ENCODE measurements at regions not wholly inside any gene's neighbourhood (a gene's known extent, or its start where the extent isn't known, plus 50 kb on each side); places are given as distances from the start of the nearest gene placed in this dataset.

- TF ChIP-seq ZNF645 (tag by site-specific recombination; IDR thresholded peaks at IDR 0.05), result no peak
- TF ChIP-seq ZNF529 (tag by site-specific recombination; IDR thresholded peaks at IDR 0.05; ENCODE audit: insufficient replicate concordance), result no peak
- TF ChIP-seq ATF2 (tag by site-specific recombination; IDR thresholded peaks at IDR 0.05; ENCODE audit: low read depth), result no peak
- TF ChIP-seq YY2 (tag by site-specific recombination; IDR thresholded peaks at IDR 0.05), result no peak
- no peak for TF ChIP-seq ZNF600 (tag by site-specific recombination; IDR thresholded peaks at IDR 0.05)
- TF ChIP-seq REPIN1 (tag by site-specific recombination; IDR thresholded peaks at IDR 0.05; ENCODE audit: low read depth), result no peak
- no peak for TF ChIP-seq ZXDB (tag by site-specific recombination; IDR thresholded peaks at IDR 0.05)
- TF ChIP-seq ZFP37 (tag by site-specific recombination; IDR thresholded peaks at IDR 0.05), result no peak
- TF ChIP-seq, protein P1, sequence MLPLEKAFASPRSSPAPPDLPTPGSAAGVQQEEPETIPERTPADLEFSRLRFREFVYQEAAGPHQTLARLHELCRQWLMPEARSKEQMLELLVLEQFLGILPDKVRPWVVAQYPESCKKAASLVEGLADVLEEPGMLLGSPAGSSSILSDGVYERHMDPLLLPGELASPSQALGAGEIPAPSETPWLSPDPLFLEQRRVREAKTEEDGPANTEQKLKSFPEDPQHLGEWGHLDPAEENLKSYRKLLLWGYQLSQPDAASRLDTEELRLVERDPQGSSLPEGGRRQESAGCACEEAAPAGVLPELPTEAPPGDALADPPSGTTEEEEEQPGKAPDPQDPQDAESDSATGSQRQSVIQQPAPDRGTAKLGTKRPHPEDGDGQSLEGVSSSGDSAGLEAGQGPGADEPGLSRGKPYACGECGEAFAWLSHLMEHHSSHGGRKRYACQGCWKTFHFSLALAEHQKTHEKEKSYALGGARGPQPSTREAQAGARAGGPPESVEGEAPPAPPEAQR (tag by site-specific recombination; IDR thresholded peaks at IDR 0.05), result no peak
- no peak for TF ChIP-seq ZNF37A (tag by site-specific recombination; IDR thresholded peaks at IDR 0.05)
- TF ChIP-seq ZBTB1 (tag by site-specific recombination; IDR thresholded peaks at IDR 0.05), result no peak
- no peak for TF ChIP-seq ZNF2 (tag by site-specific recombination; IDR thresholded peaks at IDR 0.05)
- TF ChIP-seq ZIC2 (tag by site-specific recombination; IDR thresholded peaks at IDR 0.05), result no peak
- no peak for TF ChIP-seq ZFHX2 (tag by site-specific recombination; conservative IDR thresholded peaks at IDR 0.05)
- no peak for TF ChIP-seq ZNF211 (tag by site-specific recombination; IDR thresholded peaks at IDR 0.05; ENCODE audit: low read depth)
- TF ChIP-seq ZNF366 (tag by site-specific recombination; conservative IDR thresholded peaks at IDR 0.05), result no peak
- TF ChIP-seq, protein P2, sequence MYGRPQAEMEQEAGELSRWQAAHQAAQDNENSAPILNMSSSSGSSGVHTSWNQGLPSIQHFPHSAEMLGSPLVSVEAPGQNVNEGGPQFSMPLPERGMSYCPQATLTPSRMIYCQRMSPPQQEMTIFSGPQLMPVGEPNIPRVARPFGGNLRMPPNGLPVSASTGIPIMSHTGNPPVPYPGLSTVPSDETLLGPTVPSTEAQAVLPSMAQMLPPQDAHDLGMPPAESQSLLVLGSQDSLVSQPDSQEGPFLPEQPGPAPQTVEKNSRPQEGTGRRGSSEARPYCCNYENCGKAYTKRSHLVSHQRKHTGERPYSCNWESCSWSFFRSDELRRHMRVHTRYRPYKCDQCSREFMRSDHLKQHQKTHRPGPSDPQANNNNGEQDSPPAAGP (tag by site-specific recombination; IDR thresholded peaks at IDR 0.05), result no peak
- no peak for TF ChIP-seq ZNF16 (tag by site-specific recombination; IDR thresholded peaks at IDR 0.05; ENCODE audit: low read depth)
- TF ChIP-seq ZNF302 (tag by site-specific recombination; IDR thresholded peaks at IDR 0.05; ENCODE audit: low read depth), result no peak
- TF ChIP-seq ZSCAN30 (tag by site-specific recombination; IDR thresholded peaks at IDR 0.05), result no peak
- ChIA-PET CTCF (interaction anchor here (1.3 kb wide), 1 partner anchor 402 kb away, joined by 6 read pairs; no protein-coding TSS in a partner anchor), POLR2A (no interaction called here)
- no peak overlapping the region for H3K4me3 ChIP-seq (ENCODE audit: low read depth, low read length)
- H3K9me3 ChIP-seq (ENCODE audit: control insufficient read depth, insufficient read depth, low read depth, low read length), result no peaks in the 10 kb centered on the region
- H3K4me1 ChIP-seq (ENCODE audit: control insufficient read depth, insufficient read depth, low read length), result no peaks in the 10 kb centered on the region
- no peak overlapping the region for H3K27ac ChIP-seq (ENCODE audit: extremely low read depth, low read depth, low read length)
- no peaks in the 10 kb centered on the region for H3K36me3 ChIP-seq (ENCODE audit: control insufficient read depth in 2 of 2, insufficient read depth in 1 of 2, low read length in 2 of 2)
These were observed 253.1 kb downstream of the LY86 start for GRCh38 chr6:6841571-6841970.

DNA sequence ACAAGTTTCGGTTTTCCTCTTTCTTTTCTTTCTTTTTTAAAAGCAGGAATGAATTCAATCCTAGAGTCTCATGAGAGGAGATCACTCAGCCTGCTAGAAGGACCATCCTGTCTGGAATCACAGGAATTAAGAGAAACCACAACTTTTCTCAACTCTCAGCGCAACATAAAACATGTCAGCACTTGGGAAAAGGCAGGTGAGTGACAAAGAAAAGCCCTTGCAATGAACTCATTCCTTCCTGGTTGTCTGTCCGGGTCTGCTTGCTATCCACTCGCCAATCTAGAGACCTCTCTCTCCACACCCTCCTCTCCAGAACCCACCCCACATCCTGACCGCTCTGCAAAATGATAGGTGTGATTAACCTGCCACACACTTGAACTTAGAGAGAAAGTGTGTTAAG is 253.8 kb downstream of the LY86 start:
- Histone ChIP-seq H3K9me3 (ENCODE audit: control insufficient read depth, insufficient read depth, low read depth, low read length) (no peaks in the 10 kb centered on the region), H3K36me3 (ENCODE audit: control insufficient read depth in 2 of 2, insufficient read depth in 1 of 2, low read length in 2 of 2) (no peaks in the 10 kb centered on the region), H3K4me1 (ENCODE audit: control insufficient read depth, insufficient read depth, low read length) (no peaks in the 10 kb centered on the region), H3K4me3 (ENCODE audit: low read depth, low read length) (no peak overlapping the region), H3K27ac (ENCODE audit: extremely low read depth, low read depth, low read length) (no peak overlapping the region)
- ChIA-PET POLR2A (no interaction called here), CTCF (no interaction called here)
- no peak for TF ChIP-seq ZNF664 (tag by site-specific recombination; IDR thresholded peaks at IDR 0.05)
- no peak for TF ChIP-seq OSR2 (tag by site-specific recombination; IDR thresholded peaks at IDR 0.05)
- TF ChIP-seq ZNF24 (tag by site-specific recombination; IDR thresholded peaks at IDR 0.05), result no peak
- no peak for TF ChIP-seq ZBTB7A (tag by site-specific recombination; IDR thresholded peaks at IDR 0.05; ENCODE audit: low read depth)
- no peak for TF ChIP-seq ZNF48 (tag by site-specific recombination; IDR thresholded peaks at IDR 0.05)
- TF ChIP-seq ZNF274 (IDR thresholded peaks at IDR 0.05; ENCODE audit: low read length), result no peak
- TF ChIP-seq ZNF274 (tag by site-specific recombination; IDR thresholded peaks at IDR 0.05; ENCODE audit: borderline replicate concordance), result no peak
- no peak for TF ChIP-seq SCRT1 (tag by site-specific recombination; IDR thresholded peaks at IDR 0.05; ENCODE audit: borderline replicate concordance)
- TF ChIP-seq ZNF768 (tag by site-specific recombination; IDR thresholded peaks at IDR 0.05), result no peak
- no peak for TF ChIP-seq ZNF114 (tag by site-specific recombination; IDR thresholded peaks at IDR 0.05)
- TF ChIP-seq, protein P3, sequence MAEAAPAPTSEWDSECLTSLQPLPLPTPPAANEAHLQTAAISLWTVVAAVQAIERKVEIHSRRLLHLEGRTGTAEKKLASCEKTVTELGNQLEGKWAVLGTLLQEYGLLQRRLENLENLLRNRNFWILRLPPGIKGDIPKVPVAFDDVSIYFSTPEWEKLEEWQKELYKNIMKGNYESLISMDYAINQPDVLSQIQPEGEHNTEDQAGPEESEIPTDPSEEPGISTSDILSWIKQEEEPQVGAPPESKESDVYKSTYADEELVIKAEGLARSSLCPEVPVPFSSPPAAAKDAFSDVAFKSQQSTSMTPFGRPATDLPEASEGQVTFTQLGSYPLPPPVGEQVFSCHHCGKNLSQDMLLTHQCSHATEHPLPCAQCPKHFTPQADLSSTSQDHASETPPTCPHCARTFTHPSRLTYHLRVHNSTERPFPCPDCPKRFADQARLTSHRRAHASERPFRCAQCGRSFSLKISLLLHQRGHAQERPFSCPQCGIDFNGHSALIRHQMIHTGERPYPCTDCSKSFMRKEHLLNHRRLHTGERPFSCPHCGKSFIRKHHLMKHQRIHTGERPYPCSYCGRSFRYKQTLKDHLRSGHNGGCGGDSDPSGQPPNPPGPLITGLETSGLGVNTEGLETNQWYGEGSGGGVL (tag by site-specific recombination; IDR thresholded peaks at IDR 0.05), result no peak

Data from HEK293 (cell line).